ENCODE measurements at regions not wholly inside any gene's neighbourhood (a gene's known extent, or its start where the extent isn't known, plus 50 kb on each side); places are given as distances from the start of the nearest gene placed in this dataset.

DNA sequence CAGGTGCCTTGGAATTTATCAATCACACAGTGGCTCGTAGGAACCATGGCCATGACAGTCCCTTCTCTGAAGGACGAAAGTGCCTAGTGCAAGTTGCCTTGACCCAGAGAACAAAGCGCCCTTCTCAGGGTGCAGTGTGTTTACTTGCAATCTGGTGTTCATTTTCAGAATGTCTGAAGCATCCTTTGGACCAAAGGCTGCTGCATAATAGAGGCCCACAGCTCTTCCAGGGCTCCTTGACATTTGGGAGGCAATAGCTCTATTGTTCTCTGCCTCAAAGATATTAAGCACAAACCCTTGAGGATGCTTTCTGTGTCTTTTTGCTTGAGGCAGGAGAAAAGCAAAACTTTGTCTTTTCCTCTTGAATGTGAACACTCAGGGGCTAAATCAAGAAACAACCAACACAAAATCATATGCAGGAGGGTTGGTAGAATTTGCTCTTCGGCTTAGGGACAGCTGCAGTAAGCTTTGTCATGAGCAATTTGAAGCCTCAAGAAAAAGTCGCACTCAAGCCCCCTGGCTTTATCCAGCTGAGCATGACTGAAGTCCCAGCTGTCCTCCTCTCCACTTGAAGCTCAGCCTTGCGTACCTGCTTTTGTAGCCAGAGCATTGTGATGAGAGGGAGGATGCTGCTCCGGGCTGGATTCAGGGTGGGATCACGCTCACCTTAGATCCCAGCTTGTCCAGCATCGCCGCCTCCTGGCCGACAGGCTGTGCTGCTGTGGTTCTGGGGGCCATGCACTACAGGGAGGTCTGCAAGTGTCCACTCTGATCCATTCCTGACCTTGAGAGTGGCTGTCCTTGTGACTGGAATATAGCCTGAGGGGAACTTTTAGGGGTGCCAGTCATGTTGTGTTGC is 495.4 kb downstream of the CDH26 start:
- no peak for DNase-seq

DNA sequence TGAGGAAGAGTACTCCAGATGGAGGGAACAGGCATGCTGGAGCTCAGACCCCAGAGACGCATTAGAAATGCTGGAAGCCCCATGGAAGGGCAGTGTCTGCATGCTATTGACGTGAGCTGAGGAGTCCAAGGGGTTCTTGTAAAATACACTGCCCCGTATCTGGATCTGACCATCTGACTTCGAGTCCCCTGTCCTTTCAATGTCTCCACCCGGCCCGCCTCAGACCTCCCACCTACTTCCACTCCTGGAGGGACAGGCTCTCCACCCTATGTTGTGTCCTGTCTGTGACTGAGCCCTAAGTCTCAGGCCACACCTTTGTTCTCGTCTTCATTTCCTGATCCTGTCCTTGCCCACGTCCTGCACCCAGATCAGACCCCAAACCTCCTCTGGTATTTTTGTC is 496.3 kb downstream of the CDH26 start:
- DNase-seq: no peak

DNA sequence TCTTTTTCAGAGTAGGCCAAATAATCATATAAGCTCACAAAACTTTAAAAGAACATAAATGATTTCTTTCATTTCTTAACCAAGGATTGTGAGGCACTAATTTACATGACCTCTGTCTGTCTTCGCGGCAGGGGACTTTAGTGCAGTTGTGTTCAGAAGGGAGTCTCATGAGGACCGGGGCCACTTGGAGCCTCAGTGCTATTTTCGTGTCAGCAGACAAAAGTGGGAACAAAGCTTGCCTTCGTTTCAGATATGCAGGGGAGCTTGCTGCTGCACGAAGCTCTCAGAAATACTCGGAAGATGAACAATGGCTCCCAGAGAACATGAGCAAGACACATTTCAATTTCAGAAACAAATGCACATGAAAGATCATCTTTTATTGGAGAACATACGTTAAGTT is 497.0 kb downstream of the CDH26 start:
- no peak for DNase-seq

DNA sequence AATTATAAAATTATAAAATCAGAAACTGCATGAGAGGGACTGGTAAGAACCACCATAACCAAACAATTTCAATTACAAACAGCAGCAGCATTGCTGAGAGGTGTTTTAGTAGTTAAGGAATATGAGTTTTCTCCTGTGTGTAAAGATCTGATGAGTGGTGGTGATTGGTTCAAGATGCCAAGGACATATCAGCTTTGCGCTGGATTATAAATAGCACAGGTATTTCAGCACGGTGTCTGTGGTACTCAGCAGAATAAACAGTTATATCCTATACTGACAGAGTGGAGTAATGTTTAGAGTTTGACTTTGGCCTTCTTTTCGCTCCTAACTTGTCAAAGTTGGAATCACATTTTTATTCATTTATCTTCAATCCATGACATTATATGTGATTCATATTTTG is 501.0 kb downstream of the CDH26 start:
- no peak for DNase-seq

DNA sequence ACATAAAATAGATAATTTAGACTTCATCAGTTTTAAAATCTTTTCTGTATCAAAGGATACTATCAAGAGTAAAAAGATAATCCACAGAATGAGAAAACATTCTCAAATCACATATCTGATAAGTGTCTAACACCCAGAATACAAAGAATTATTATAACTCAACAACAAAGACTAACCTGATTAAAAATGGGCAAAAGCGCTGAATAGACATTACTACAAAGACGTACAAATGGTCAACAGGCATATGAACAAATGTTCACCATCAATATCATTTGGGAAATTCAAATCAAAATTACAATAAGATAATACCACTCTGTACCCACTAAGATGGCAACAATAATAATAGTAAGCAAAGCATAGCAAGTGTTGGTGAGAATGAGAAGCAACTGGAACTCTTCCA is 503.8 kb downstream of the CDH26 start:
- DNase-seq: no peak

DNA sequence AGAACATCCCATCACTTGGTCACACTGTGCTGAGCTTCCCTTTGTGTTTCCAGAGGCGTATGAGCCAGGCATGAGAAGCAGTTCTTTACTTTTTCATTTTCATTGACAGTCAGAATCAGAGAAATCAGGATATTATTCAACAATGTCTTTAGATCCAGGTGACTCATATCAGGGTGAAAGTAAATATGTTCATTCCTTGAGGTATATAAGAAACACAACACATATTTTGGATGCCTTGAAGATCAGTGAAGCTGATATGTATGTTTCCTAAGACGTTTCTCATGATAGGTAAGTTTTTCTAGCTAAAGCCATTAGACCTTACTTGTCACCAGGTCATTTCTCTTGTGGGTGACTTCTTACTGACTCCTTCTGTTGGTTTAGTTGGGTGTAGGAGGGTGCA is 505.6 kb downstream of the CDH26 start:
- DNase-seq: no peak

DNA sequence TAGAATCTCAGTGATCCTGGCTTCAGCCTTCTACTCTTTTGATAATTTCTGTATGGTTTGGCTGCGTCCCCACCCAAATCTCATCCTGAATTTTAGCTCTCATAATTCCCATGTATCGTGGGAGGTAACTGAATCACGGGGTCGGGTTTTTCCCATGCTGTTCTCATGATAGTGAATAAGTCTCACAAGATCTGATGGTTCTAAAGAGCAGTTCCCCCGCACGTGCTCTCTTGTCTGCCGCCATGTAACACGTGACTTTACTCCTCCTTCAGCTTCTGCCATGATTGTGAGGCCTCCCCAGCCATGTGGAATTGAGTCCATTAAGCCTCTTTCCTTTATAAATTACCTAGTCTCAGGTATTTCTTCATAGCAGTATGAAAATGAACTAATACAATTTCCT is 507.2 kb downstream of the CDH26 start:
- DNase-seq: no peak

DNA sequence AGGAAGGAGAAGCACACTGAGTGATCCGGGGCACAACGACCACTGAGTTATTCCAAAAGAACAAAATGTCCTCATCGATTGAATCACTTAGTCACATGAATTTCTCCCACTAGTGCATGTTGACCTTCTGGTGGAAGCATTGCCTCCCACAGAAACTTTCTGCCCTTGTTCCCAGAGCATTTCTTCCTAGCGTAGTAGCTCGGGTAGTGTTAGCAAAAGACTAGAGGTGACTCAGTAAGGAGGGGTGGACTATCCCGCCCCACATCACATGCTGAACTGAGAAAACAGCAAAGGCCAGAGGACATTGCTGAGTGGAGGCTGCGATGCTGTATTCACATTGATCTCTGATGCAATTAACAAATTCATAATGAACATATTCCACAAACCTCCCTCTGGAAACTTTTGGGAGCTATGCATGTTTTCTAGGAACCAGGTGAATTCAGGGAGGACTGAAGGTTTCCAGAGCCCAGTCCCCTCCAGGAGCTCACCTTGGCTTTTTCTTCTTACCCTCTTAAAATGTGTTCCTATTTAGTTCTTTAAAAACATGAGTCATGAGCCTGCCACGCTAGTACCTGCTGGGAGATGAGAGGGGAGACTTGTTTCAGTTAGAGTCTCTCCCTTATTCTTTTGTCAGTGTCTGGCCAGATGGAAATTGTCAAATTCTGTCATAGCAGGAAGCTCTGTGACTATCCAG is 507.9 kb downstream of the CDH26 start:
- DNase-seq: no peak

DNA sequence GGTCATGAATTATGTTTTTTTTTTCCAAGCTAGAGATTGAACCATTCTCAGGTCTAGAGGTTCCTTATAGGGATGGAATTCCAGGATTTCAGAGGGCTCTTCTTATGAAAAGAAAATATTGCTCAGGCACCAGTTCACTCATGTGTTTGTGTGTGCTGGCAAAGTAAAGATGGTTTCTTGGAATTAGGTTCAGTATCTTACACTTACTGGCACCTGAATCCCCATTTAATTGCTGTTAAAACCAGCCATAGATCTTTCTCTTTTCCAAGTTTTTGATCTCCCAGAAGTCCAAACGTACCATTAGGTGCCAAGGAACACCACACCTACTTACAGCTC is 508.4 kb downstream of the CDH26 start:
- no peak for DNase-seq

DNA sequence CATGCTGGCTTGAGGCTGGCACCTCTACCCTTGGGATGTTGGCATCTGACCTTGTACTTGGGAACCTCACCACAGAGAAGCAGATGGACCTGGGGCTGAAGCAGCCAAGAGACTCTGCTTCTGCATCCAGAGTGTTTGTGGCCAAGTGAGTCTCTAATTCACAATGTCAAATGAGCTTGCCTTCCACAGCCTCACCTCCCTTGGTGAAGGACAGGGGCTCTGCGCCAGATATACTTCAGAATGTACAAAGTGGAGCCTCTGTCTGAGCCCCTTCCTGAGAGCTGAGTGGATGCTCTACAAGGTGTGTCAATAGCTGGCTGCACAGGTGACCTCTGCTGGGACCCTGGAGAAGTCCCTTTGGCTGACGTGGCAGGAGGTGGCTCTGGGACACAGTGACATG is 508.9 kb downstream of the CDH26 start:
- DNase-seq: no peak

DNA sequence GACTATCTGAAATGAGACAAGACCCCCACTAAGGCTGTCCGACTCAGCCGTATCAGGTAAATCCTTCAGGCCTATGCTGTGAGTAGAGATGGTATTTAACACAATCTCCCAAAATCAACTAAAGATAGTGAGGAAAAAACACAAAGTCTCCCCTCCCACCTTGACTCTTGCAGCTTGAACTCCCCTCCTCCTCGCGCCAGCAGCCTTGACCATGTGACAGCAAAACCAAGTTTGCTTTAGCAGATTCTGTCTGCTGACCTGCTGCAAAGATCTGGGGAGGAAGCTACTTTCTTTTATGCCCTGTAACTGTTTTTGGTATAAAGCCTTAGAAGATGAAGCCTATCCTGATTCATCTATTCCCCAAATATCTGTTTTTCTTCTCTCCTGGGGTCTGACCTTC is 509.5 kb downstream of the CDH26 start:
- no peak for DNase-seq

DNA sequence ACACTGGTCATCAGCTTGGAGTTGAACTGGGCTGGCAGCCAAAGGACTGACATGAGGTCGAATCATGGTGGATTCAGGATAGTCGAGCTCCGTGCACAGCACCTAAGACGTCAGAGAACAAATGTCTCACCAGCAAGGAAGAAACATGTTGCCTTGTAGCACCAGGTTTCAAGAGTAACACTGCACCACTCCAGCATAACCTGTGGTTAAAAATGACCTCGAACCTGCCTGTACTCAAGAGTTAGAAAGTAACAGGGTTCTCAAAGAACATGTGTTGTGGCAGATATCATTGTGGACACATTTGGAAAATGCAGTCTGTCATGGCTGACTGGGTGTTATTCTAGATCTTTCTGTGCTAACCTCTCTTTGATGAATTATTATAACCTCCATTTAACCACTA is 511.6 kb downstream of the CDH26 start:
- DNase-seq: no peak

DNA sequence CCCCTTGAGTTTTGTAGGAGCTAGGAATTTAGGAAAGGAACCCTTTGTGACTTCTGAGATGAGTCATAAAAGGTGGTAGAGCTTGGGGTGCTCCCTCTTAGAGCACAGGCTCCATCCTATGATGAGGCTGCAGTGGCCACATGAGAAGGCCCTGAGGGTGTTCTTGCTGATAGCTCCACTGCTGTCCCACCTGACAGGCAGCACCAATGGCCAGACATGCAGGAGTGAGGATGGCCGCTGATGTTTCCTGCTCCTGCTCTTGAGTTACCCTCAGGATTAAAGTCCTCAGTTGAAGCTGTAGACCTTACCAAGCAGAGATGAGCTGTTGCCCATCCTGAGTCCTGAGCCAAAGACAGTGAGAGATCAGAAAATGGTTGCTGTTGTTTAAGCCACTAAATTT is 512.1 kb downstream of the CDH26 start:
- DNase-seq: no peak

DNA sequence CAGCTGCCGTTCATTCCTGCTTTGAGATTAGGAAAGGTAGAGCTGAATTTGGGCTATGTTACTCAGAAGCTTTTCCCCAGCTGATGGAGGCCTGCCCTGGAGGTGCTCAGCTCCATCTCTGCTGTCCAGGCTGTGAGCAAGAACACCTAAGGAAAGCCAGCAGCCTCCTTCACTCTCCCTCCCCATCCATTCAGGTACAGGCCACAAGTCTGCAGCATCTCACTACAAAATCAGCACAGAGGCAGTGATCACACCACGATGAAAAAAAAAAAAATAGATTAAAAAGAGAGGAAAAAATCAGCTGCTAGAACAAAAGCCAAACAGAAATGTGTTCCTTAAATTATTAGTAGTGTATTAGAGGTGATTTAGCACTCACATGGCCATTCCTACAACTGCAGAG is 515.0 kb downstream of the CDH26 start:
- no peak for DNase-seq

DNA sequence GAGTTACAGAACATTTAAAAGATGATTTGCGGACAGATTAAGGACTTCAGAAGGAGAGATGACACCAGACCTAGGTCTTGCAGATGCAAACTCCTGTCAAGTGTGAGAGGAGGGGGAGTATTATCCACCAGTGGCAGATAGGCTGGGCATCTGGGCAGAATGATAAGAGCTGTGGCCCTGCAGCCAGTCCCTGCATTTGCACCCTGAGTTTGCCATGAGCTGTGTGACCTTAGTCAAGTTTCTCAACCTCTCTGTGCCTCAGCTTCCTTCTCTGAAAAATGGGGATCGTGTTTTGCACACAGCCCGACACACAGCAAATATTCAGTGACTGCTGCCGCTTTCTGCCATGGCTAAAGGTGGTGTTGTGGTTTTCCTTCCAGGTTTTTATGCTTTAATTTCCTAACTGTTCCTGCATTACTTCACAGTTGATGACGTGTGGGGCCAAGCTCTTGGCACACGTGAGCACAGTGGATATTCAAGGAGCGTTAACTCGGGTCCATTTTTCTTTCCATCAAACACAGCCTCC is 516.2 kb downstream of the CDH26 start:
- DNase-seq: no peak

DNA sequence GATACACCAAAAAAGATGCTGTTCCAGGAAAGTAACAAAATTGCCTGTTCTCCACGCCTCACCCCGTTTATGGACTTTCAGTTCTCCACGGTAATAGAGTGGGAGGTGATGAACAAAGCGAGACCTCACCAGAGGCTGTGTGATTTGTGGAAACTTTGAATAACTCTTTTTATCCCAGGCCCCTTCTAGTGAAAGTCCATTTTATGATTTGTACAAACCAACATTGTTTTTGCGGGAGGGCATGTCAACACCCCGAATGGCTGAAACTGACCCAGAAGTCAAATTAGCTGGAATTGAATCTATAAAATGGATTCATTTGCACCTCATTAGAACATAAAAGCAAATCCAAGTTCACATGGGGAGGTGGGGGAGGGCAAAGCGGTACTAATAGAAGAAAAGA is 517.8 kb downstream of the CDH26 start:
- no peak for DNase-seq

DNA sequence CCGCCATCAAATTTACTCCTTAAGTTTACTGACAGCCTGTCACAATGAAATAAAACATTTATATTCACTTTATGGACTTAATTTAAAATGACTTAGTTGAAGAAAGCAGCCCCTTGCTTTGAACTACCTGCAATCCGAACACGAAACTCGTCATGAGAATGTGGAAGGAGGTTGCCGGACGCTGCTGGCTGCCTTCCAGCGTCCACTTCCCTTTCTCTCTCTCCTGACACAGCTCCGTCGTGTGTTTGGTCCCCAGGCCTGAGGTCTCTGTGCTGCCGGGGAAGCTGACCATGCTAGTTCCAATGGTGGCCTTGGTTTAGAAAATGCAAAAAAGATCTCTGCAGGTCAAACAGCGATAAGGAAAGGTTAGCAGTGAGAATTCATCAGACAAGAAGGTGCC is 519.7 kb downstream of the CDH26 start:
- DNase-seq: no peak

DNA sequence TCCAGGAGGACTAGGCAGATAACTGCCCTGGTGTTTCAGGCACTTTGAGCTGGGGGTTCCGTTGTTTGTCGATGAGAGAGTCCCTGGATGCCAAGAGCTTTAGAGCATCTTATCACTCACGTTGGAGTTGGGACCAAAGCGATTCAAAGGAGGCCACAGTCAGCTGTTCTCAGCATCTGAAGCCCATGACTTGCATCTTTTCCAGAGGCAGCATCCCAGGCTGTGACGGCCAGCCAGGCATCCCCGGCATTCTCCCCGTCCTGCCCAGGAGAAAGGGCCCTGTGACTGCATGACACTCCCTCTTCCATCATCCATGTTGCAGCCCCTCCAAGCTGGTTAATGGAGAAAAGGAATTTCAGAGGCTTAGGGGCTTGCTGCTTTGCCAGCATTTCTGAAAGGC is 520.3 kb downstream of the CDH26 start:
- DNase-seq: no peak

DNA sequence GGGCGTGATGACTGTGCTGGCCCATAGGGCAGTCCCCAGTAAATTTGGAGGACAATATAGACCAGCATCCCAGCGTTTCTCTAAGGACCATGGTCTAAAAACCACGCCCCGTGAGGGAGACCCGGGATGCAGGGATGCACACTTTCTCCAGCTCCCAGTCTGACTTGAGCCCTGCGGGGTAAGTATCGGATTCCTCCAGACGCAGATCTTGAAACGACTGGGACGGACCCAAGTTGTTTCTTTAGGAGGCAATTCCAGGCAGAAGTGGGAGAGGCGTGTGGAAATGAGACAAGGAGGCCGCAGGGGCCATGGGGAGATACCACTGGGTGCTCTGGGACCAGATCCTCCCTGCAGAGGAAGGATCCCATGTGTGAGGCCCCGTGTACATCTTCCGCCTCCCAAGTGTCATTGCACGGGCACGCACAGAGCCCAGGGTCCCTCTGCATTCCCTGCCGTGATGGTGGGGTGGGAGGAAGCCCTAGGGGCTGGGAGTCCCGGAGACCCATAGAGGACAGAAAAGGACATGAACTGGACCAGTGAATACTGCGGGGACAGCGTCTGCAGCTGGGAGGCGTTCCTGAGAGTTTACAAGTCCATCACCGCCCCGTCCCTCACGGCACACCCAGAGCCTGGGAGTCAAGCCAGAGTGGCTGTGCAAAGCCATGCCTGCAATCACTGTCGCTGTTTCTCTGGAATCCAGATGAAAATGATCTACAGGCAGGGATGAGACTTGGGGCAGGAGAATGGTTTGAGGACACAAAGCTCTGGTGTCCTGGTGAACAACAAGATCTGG is 522.9 kb downstream of the CDH26 start:
- DNase-seq: no peak

DNA sequence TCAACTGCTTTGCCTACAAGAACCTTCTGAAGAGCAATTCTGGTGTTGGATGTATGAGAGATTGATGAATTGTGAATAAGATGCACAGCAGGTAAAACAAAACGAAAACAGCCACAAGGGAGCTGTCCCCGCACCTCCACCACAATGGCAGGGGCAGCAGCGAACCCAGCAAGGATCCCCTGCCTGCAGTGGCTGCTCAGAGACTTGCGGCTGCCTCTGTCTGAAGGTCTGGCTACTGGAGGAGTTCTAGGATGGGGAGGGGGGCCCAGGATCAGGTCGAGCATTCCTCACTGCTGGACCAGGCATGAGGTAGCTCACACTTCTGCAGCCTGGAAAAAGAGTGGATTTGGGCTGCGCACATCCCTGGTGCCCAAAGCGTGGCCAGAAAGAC is 523.5 kb downstream of the CDH26 start:
- DNase-seq: no peak

DNA sequence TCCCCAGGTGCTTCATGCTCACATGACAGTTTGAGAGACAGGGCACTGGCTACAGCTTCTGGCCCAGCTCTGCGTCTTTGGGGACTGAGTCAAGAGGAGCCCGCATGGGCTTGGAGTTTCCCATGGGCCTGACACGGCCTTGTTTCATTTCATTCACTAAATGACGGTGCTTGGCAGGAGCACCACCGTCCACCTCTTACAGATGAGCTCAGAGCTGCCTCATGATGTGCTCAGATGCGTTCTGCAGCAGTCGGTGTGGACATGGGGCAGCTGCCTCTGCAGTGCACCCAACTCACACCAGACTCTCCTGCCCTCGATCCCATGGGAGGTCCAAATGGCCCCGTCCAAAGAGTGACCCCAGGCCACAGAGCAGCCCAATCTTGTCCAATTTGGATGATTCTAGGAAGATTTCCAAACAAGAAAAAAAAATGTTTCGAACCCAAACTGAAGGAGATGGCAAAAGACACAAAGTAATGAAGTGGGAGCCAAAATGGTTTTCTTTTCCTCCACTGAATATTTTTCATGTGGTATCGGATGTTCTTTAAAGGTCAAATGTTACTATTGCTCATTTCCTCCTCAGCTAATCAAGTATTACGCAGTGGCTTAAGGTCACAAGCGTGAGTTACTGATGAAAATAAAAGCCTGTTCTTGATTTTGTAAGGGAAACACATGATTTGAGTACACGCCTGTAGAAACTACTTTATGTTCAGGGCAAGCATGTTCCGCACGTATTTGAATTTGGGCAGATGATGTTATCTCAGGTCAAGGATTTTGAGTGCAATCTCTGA is 524.2 kb downstream of the CDH26 start:
- DNase-seq: no peak

DNA sequence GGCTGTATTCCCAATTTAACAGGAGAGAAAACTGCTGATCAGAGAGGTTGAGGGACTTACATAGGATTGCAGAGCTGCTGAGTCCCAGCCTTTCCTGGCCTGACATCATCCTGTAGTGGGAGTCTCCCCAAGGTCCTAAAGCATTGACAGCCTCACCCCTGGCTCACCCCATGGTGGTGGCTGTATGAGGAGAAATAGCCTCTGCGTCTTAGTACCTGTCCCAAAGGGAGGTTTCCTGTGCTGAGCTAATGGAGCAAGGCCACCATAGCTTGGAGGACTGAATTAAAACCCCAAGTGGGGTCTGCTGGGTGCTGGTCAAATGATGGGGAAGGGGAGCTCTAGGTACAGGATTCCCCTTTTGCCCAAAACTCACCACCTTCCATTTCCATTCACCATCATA is 525.1 kb downstream of the CDH26 start:
- no peak for DNase-seq

DNA sequence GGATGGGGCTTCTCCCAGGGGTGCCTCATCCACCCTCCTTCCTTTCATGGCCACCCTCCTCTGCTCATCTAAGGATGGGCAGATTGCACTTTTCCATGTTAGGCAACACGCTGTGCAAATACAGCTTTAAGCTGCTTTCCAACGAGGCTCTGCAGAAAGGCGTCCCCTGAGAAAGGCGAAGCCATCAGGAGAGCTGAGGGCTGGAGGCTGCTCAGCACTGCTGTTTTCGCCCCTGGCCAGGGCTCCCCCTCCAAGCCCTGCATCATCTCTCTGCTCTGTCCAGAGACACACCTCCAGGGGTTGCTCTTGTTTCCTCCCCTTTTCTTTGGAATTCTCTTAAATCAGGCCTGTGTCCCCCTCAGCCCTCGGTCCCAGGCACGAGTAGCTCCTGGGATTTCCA is 526.1 kb downstream of the CDH26 start:
- no peak for DNase-seq
